Astrocyte of the hippocampus (primary cell): ENCODE measurements at regions not wholly inside any gene's neighbourhood (a gene's known extent, or its start where the extent isn't known, plus 50 kb on each side); places are given as distances from the start of the nearest gene placed in this dataset.

ENCODE experiments used
- DNase-seq: peaks from one replicate; pipeline ENCODE4 v3.0.0; 2011; ENCODE audit warnings: low read depth, low spot score

DNA sequence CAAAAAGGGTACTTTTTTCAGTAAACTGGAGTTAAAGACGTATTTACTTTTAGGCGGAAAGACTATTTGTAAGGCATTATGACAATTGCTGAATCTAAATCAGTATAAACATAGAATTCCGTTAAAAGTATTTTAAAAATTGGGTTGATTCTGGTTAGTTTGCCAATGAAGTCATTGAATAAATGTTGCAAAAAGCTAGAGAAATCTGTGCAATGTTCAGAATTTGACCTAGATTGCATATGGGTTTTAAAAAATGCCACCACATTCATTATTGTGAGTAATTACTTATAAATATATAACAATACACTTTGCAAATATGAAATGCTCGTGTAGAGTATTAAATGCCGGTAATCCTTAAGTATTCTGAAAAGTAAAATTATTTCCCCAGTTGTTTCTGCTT is 116.5 kb upstream of the EEF1E1 start:
- DNase-seq: no peak

DNA sequence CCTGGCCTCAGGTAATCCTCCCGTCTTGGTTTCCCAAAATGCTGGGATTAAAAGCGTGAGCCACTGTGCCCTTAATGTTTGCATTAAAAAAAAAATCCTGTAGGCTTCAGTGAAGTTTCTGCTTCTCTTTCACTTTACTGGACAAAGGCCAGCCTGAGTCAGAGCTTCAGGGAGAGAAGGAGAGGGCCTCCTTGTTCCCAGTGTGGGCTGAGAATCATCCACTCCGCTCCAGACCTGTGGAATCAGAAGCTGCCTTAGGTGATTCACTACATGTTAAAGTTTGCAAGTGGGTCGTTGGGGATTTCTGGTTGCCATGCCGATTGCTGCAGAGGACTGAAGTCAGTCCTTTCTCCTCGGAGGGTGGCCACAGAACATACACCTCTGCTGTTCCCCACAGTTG is 113.3 kb upstream of the EEF1E1 start:
- peak; percentile 81 for DNase-seq

GRCh38 chr6:8213995-8214394 is 111.6 kb upstream of the EEF1E1 start:
- DNase-seq: no peak

GRCh38 chr6:8212720-8213434 is 110.5 kb upstream of the EEF1E1 start:
- no peak for DNase-seq

GRCh38 chr6:8207869-8208191 is 105.5 kb upstream of the EEF1E1 start:
- no peak for DNase-seq

DNA sequence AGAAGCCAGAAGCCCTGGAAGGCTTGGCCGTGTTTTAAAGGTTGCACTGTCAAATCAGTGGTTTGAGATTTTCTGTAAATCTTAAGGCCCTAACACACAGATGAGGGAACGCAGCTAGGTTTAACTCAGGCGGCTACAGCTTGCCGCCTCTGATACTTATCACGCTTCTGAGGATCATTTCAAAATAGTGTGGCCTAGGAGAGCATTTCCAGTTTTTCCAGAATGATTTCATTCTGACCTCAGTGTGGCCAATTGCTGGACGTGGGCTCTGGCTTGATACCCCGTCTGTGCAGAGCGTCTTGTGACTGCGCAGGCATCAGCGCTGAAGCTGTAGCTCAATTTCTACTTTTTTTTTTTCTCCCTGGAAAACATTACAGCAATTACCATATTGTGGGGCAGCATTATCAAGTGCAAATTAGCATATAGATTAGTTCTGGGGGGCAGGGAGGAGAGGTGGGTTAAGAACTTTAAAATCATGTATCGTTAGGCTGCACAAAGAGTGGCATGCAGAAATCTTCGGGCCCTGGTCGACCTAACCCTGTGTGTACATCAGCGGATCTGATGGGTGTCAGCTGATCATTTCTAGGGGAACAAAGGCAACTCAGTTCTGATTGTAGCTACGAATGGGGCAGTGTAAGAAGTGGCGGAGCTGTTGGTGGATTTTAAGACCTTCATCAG is 105.0 kb upstream of the EEF1E1 start:
- DNase-seq: no peak

- no peak for DNase-seq
Observed at GRCh38 chr6:8203337-8203736, 101.0 kb upstream of the EEF1E1 start.

GRCh38 chr6:8201679-8202078 is 99.3 kb upstream of the EEF1E1 start:
- DNase-seq: no peak

GRCh38 chr6:8200255-8200654 is 97.9 kb upstream of the EEF1E1 start:
- DNase-seq: no peak

GRCh38 chr6:8195714-8196102 is 93.4 kb upstream of the EEF1E1 start:
- DNase-seq: no peak

GRCh38 chr6:8195040-8195713 is 92.8 kb upstream of the EEF1E1 start:
- no peak for DNase-seq

- DNase-seq: peak; percentile 81
Observed at GRCh38 chr6:8194490-8194889, 92.1 kb upstream of the EEF1E1 start.

DNA sequence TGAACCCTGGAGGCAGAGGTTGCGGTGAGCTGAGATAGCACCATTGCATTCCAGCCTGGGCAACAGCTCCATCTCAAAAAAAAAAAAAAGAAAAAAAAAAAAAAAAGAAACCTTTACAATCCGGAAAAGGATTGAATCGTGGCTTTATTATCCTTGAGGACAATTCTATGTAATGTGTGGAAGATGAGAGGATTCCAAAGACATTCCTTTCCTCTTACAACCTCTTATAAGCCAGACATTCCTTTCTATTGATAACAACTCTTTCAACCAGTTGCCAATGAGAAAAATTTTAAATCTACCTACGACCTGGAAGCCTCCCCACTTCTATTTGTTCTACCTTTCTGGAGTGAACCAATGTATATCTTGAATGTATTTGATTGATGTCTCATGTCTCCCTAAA is 91.2 kb upstream of the EEF1E1 start:
- peak; percentile 47 for DNase-seq

- no peak for DNase-seq
Observed at GRCh38 chr6:8192597-8192996, 90.2 kb upstream of the EEF1E1 start.

GRCh38 chr6:8192067-8192466 is 89.7 kb upstream of the EEF1E1 start:
- DNase-seq: no peak

- DNase-seq: no peak
Observed at GRCh38 chr6:8191629-8192028, 89.3 kb upstream of the EEF1E1 start.

- no peak for DNase-seq
Observed at GRCh38 chr6:8187209-8187608, 84.9 kb upstream of the EEF1E1 start.

GRCh38 chr6:8182902-8183665 is 80.7 kb upstream of the EEF1E1 start:
- DNase-seq: peak; percentile 38

DNA sequence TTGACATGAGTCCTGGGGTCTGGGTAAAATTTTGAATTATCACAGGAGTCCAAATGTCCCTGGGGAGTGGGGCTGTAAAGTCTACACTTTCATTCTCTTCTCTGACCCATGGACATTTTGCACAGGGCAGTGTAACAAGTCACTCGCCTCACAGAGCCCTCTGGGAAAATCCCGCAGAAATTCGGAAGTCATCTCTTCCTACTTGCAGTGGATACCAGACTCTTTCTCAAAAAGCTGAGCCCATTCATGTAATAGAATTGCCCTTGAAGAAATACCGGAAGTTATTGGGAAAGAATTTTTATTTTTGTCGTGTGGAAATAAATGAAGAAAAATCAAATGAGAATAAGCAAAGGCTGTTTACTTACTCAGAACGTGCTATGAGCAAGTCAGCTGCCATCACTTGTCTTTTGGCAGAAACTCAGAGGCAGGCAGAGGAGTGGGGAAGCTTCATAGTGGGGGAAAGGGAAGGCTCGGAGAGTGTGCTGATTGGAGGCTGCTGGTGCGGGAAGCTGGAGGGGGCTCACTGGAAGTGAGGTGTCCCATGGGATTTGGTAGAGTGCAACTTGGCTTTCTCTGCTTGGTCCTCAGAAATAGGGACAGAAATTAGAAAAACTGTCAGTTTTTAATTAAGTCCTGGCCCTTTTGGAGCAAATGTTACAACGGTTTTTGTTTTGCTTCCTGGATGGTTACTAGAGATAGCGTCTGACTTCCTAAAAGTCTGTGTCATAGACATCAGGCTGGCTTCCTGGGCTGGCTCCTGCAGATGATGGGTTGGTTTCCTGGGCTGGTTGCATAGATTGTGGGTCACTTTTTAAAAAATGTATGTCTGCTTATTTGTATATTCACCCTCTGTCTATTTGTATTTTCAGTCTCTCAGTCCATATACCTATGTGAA is 79.8 kb upstream of the EEF1E1 start:
- DNase-seq: no peak

GRCh38 chr6:8181160-8181881 is 79.0 kb upstream of the EEF1E1 start:
- no peak for DNase-seq
